ENCODE measurements at regions not wholly inside any gene's neighbourhood (a gene's known extent, or its start where the extent isn't known, plus 50 kb on each side); places are given as distances from the start of the nearest gene placed in this dataset.

DNA sequence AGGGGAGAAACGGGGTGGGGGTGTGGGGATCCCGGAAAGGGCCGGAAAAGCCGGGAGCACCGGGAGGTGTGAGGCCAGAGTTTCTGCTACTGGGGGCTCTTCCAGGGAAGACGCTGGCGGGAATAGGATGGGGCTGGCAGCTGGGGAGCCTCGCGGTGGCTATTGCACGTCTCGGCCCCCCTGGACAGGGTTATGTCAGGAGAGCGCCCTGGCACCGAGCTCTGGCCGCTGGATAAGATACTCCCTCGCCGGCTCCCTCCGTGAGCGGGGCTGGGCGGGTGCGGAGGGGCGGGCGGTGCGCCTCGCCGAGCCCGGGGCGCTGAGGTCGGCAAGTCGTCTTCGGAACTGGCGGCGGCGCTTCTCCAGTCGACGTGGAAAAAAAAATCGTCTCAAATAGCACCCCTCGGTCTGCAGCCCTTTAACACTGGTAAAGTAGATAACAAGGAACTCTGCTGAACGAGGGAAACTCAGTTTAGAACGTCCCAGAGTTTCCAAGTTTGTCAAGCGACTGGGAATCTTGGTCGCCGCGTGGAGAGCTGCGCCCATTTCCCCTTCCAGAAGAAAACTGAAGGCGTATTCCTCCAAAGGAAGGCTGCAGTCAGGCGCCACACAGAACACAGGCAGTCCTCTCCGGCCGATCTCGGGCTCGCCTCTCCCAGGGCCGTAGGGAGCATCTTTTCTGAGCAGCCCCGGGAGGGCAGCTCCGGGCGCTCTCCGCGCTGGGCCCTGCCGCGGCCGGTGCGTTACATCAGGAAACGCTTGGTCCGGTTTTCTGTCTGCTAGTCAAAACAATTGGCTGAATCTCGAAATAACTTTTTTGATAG, 115.1 kb downstream of the KCNRG start:
- TF ChIP-seq, protein P1, sequence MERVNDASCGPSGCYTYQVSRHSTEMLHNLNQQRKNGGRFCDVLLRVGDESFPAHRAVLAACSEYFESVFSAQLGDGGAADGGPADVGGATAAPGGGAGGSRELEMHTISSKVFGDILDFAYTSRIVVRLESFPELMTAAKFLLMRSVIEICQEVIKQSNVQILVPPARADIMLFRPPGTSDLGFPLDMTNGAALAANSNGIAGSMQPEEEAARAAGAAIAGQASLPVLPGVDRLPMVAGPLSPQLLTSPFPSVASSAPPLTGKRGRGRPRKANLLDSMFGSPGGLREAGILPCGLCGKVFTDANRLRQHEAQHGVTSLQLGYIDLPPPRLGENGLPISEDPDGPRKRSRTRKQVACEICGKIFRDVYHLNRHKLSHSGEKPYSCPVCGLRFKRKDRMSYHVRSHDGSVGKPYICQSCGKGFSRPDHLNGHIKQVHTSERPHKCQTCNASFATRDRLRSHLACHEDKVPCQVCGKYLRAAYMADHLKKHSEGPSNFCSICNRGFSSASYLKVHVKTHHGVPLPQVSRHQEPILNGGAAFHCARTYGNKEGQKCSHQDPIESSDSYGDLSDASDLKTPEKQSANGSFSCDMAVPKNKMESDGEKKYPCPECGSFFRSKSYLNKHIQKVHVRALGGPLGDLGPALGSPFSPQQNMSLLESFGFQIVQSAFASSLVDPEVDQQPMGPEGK (CRISPR knock-in tag; IDR thresholded peaks at IDR 0.05; ENCODE audit: borderline replicate concordance) = no peak
- TF ChIP-seq ISL1 (CRISPR knock-in tag; IDR thresholded peaks at IDR 0.05) = no peak
- TF ChIP-seq OSR1 (CRISPR knock-in tag; IDR thresholded peaks at IDR 0.05) = no peak
- TF ChIP-seq TCF4 (CRISPR knock-in tag; IDR thresholded peaks at IDR 0.05; ENCODE audit: borderline replicate concordance) = no peak
- TF ChIP-seq, protein P2, sequence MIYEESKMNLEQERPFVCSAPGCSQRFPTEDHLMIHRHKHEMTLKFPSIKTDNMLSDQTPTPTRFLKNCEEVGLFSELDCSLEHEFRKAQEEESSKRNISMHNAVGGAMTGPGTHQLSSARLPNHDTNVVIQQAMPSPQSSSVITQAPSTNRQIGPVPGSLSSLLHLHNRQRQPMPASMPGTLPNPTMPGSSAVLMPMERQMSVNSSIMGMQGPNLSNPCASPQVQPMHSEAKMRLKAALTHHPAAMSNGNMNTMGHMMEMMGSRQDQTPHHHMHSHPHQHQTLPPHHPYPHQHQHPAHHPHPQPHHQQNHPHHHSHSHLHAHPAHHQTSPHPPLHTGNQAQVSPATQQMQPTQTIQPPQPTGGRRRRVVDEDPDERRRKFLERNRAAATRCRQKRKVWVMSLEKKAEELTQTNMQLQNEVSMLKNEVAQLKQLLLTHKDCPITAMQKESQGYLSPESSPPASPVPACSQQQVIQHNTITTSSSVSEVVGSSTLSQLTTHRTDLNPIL (CRISPR knock-in tag; IDR thresholded peaks at IDR 0.05; ENCODE audit: low read depth) = no peak
- no peak for TF ChIP-seq BACH2 (CRISPR knock-in tag; IDR thresholded peaks at IDR 0.05; ENCODE audit: borderline replicate concordance)

Measured in SK-N-SH treated with all-trans-retinoic acid at 6 μM for 48 hours (cell line).